ENCODE measurements at regions not wholly inside any gene's neighbourhood (a gene's known extent, or its start where the extent isn't known, plus 50 kb on each side); places are given as distances from the start of the nearest gene placed in this dataset.
A peak's percentile ranks its signal among the peaks of the same experiment; 100 is the strongest.

DNA sequence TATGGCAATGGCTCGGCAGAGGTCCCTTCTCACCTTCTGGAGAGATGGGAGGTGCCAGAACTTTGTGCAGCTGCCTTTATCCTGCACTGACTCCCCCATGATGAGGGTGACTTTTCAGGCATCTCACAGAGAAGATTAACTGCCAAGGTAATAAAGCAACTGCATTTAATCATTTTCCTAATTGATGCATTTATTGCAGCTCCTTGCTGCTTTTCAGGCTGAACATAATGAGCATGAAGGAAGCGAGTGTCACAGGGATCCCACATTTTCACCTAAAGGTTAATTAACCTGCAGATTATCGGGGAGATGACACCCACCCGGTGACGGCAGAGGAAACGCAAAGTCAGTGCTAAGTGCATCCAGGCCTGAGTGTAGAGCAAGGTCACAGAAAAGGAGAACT lies 154.3 kb downstream of the ICE1 start:
- H3K36me3 ChIP-seq: no peaks in the 10 kb centered on the region
- 86 to 89% methylated on average over 6 of the region's 6 CpGs for WGBS, 2 donors
- H3K27ac ChIP-seq: no peak overlapping the region
- H3K27me3 ChIP-seq: no peaks in the 10 kb centered on the region
- no peak for DNase-seq
- intact Hi-C loops (cut with DNase I): no loop called here
- H3K4me3 ChIP-seq: no peak overlapping the region
- TF ChIP-seq POLR2AphosphoS5 (IDR thresholded peaks at IDR 0.05) (no peak), EP300 (IDR thresholded peaks at IDR 0.05) (no peak), POLR2A (IDR thresholded peaks at IDR 0.05) (no peak)
- TF ChIP-seq, protein P1, sequence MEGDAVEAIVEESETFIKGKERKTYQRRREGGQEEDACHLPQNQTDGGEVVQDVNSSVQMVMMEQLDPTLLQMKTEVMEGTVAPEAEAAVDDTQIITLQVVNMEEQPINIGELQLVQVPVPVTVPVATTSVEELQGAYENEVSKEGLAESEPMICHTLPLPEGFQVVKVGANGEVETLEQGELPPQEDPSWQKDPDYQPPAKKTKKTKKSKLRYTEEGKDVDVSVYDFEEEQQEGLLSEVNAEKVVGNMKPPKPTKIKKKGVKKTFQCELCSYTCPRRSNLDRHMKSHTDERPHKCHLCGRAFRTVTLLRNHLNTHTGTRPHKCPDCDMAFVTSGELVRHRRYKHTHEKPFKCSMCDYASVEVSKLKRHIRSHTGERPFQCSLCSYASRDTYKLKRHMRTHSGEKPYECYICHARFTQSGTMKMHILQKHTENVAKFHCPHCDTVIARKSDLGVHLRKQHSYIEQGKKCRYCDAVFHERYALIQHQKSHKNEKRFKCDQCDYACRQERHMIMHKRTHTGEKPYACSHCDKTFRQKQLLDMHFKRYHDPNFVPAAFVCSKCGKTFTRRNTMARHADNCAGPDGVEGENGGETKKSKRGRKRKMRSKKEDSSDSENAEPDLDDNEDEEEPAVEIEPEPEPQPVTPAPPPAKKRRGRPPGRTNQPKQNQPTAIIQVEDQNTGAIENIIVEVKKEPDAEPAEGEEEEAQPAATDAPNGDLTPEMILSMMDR (IDR thresholded peaks at IDR 0.05): no peak
- no peaks in the 10 kb centered on the region for H3K9me3 ChIP-seq
- peaks cover 0 to 39% (median 37%) of the 10 kb centered on the region in 4 donors for H3K4me1 ChIP-seq

GRCh38 chr5:5575461-5575860 lies 153.0 kb downstream of the ICE1 start:
- intact Hi-C loops (cut with DNase I): no loop called here
- Histone ChIP-seq H3K27me3 (no peaks in the 10 kb centered on the region), H3K36me3 (no peaks in the 10 kb centered on the region), H3K4me1 (peaks cover 0 to 40% (median 37%) of the 10 kb centered on the region in 4 donors), H3K9me3 (no peaks in the 10 kb centered on the region), H3K27ac (no peak overlapping the region), H3K4me3 (no peak overlapping the region)
- no peak for TF ChIP-seq POLR2A (IDR thresholded peaks at IDR 0.05)
- TF ChIP-seq POLR2AphosphoS5 (IDR thresholded peaks at IDR 0.05): no peak
- TF ChIP-seq EP300 (IDR thresholded peaks at IDR 0.05): no peak
- TF ChIP-seq, protein P1 (IDR thresholded peaks at IDR 0.05): no peak
- 82 to 84% methylated on average over 2 of the region's 2 CpGs for WGBS, 2 donors
- no peak for DNase-seq

DNA sequence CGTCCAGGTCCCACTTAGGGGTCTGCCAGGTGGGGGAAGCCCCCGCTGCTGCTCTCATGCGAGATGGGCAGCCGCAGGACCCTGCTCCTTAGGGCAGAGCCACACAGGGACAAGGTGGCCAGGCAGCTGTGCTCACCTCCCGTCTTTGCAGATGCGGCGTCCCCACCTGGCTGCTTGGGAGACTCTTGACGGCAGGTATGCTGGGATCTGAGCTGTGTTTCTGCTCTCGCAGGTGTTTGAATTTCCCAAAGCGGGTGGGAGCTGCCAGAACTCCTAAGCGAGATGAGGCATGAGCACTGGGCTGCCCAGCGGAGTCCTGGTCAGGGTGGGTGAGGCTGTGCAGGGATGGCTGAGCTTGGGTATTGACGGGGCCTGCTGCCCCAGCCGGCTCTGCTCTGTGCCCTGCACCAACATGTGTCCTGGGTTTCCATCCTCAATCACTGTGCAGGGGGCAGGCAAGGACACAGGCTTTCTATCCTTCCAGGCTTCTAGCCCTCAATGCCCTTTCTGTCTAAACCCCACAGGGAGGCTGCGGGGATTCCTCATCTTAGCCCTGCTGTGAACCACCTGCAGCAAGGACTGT lies 151.4 kb downstream of the ICE1 start:
- Histone ChIP-seq H3K36me3 (no peaks in the 10 kb centered on the region), H3K27ac (peak overlapping the region; percentile 74 to 87 (median 80)), H3K27me3 (no peaks in the 10 kb centered on the region), H3K4me1 (peaks cover 0 to 33% (median 29%) of the 10 kb centered on the region in 4 donors), H3K4me3 (no peak overlapping the region), H3K9me3 (no peaks in the 10 kb centered on the region)
- DNase-seq: no peak
- 88 to 90% methylated on average over 15 of the region's 15 CpGs for WGBS, 2 donors
- TF ChIP-seq, protein P1 (IDR thresholded peaks at IDR 0.05): no peak
- intact Hi-C loops (cut with DNase I): loop anchor here (5.0 kb wide), 1 partner anchor 72 kb away; no protein-coding TSS in a partner anchor

- 70 to 74% methylated on average over 21 of the region's 21 CpGs for WGBS, 2 donors
- Histone ChIP-seq H3K27ac (peak overlapping the region; percentile 74 to 87 (median 80)), H3K27me3 (no peaks in the 10 kb centered on the region), H3K9me3 (no peaks in the 10 kb centered on the region), H3K36me3 (no peaks in the 10 kb centered on the region), H3K4me3 (peak overlapping the region in 1 of 4 donors; percentile 32), H3K4me1 (peaks cover 0 to 36% (median 27%) of the 10 kb centered on the region in 4 donors)
- TF ChIP-seq, protein P1 (IDR thresholded peaks at IDR 0.05): no peak
- no peak for TF ChIP-seq POLR2A (IDR thresholded peaks at IDR 0.05)
- peak in 1 of 4 donors; percentile 35 for TF ChIP-seq EP300 (IDR thresholded peaks at IDR 0.05)
- TF ChIP-seq POLR2AphosphoS5 (IDR thresholded peaks at IDR 0.05): peak in 1 of 4 donors; percentile 37
- DNase-seq: peak; percentile 72
- intact Hi-C loops (cut with DNase I): loop anchor here (5.0 kb wide), 1 partner anchor 71 kb away; no protein-coding TSS in a partner anchor
These were observed 150.7 kb downstream of the ICE1 start for GRCh38 chr5:5572976-5573797.

Measured in sigmoid colon (tissue), 6 donors.